K562 (cell line): ENCODE measurements at regions not wholly inside any gene's neighbourhood (a gene's known extent, or its start where the extent isn't known, plus 50 kb on each side); places are given as distances from the start of the nearest gene placed in this dataset.

ENCODE experiments used
- EGR1 ChIP-seq: fragments of 450-650 bp; conservative IDR thresholded peaks from 2 replicates; pipeline ENCODE4 v1.6.1; 2017; ENCODE audit warnings: mild to moderate bottlenecking
- FOXA3 ChIP-seq, 2 experiments: fragments of 450-650 bp in 1 of 2; sonication (generic) in 1 of 2; formaldehyde crosslinking; IDR thresholded peaks in 1 of 2; conservative IDR thresholded peaks in 1 of 2; 2 replicates each; pipeline versions ENCODE4 v1.4.0 to v1.8.0; 2020 to 2022; ENCODE audit warnings: mild to moderate bottlenecking in 2 of 2, missing genetic modification reagents in 1 of 2
- FOXK2 ChIP-seq, 2 experiments: fragments of 450-650 bp; IDR thresholded peaks in 1 of 2; conservative IDR thresholded peaks in 1 of 2; 2 replicates each; pipeline ENCODE4 v1.6.1; 2016; ENCODE audit warnings: low read depth in 2 of 2, mild to moderate bottlenecking in 1 of 2
- GATAD2A ChIP-seq: fragments of 450-650 bp; IDR thresholded peaks from 2 replicates; pipeline ENCODE4 v1.6.1; 2017
- HBP1 ChIP-seq: fragments of 450-650 bp; formaldehyde crosslinking; IDR thresholded peaks from 2 replicates; pipeline ENCODE4 v1.4.0; 2022; ENCODE audit warnings: missing genetic modification characterization
- HSF4 ChIP-seq: fragments of 250-450 bp; sonication (Bioruptor Pico); IDR thresholded peaks from 2 replicates; pipeline ENCODE4 v2.1.2; 2022; ENCODE audit warnings: mild to moderate bottlenecking, moderate library complexity, borderline replicate concordance
- KHSRP ChIP-seq: fragments of 450-650 bp; IDR thresholded peaks from 2 replicates; pipeline ENCODE4 v1.6.1; 2017
- NCOA4 ChIP-seq: fragments of 450-650 bp; IDR thresholded peaks from 2 replicates; pipeline ENCODE4 v1.6.1; 2018; ENCODE audit warnings: mild to moderate bottlenecking; ENCODE audit not compliant: partially characterized antibody
- NCOA6 ChIP-seq: fragments of 450-650 bp; IDR thresholded peaks from 2 replicates; pipeline ENCODE4 v1.6.1; 2017; ENCODE audit warnings: mild to moderate bottlenecking
- NRF1 ChIP-seq, 2 experiments: fragments of 450-650 bp; IDR thresholded peaks in 1 of 2; conservative IDR thresholded peaks in 1 of 2; 2 replicates each; pipeline ENCODE4 v1.6.1; 2014; ENCODE audit warnings: mild to moderate bottlenecking in 2 of 2
- PHTF2 ChIP-seq: fragments of 250-450 bp; sonication (Bioruptor Pico); IDR thresholded peaks from 2 replicates; pipeline ENCODE4 v1.5.0; 2021; ENCODE audit warnings: mild to moderate bottlenecking
- PML ChIP-seq: IDR thresholded peaks from 2 replicates; pipeline ENCODE4 v1.6.1; 2012; ENCODE audit warnings: low read length, inconsistent platforms
- RBM39 ChIP-seq: fragments of 200-400 bp; formaldehyde crosslinking; optimal IDR thresholded peaks from 2 replicates; pipeline ENCODE3; 2018; ENCODE audit warnings: low read depth, low read length
- SNIP1 ChIP-seq: fragments of 450-650 bp; IDR thresholded peaks from 2 replicates; pipeline ENCODE4 v1.7.1; 2017; ENCODE audit warnings: low read depth, mild to moderate bottlenecking
- TAF1 ChIP-seq: IDR thresholded peaks from 2 replicates; pipeline ENCODE4 v1.6.1; 2011; ENCODE audit warnings: mild to moderate bottlenecking, low read length, moderate library complexity; ENCODE audit not compliant: insufficient read depth, control insufficient read depth, severe bottlenecking; ENCODE audit errors: extremely low read depth
- THAP7 ChIP-seq: fragments of 250-450 bp; sonication (Bioruptor Pico); IDR thresholded peaks from 2 replicates; pipeline ENCODE4 v1.5.0; 2021
- THRB ChIP-seq: fragments of 450-650 bp; formaldehyde crosslinking; conservative IDR thresholded peaks from 2 replicates; pipeline ENCODE4 v1.4.0; 2022; ENCODE audit warnings: mild to moderate bottlenecking, missing genetic modification characterization
- TRIM25 ChIP-seq: fragments of 450-650 bp; IDR thresholded peaks from 2 replicates; pipeline ENCODE4 v1.7.0; 2016; ENCODE audit warnings: borderline replicate concordance
- U2AF1 ChIP-seq: fragments of 200-400 bp; formaldehyde crosslinking; optimal IDR thresholded peaks from 2 replicates; pipeline ENCODE3; 2017; ENCODE audit warnings: mild to moderate bottlenecking, low read depth, low read length, moderate library complexity
- U2AF2 ChIP-seq: fragments of 200-400 bp; formaldehyde crosslinking; optimal IDR thresholded peaks from 2 replicates; pipeline ENCODE3; 2017; ENCODE audit warnings: low read depth, mild to moderate bottlenecking, low read length
- ZBTB43 ChIP-seq: sonication (generic); formaldehyde crosslinking; IDR thresholded peaks from 2 replicates; pipeline ENCODE4 v1.8.0; 2023; ENCODE audit warnings: mild to moderate bottlenecking, missing genetic modification reagents
- ZNF146 ChIP-seq: IDR thresholded peaks from one replicate; pipeline ENCODE4 v1.6.1; 2018; ENCODE audit warnings: missing compliant biosample characterization; ENCODE audit not compliant: unreplicated experiment
- ZNF764 ChIP-seq: fragments of 250-450 bp; sonication (Bioruptor Pico); IDR thresholded peaks from 2 replicates; pipeline ENCODE4 v1.4.0; 2020; ENCODE audit warnings: low read depth, mild to moderate bottlenecking, moderate library complexity
- ZNF780A ChIP-seq: fragments of 250-450 bp; sonication (Bioruptor Pico); IDR thresholded peaks from 2 replicates; pipeline ENCODE4 v1.5.0; 2021; ENCODE audit warnings: mild to moderate bottlenecking

- TF ChIP-seq GATAD2A: no peak
- TF ChIP-seq NRF1 (conservative IDR thresholded peaks at IDR 0.05 in 1 of 2, IDR thresholded peaks at IDR 0.05 in 1 of 2): no peak
- TF ChIP-seq TAF1: no peak
- no peak for TF ChIP-seq SNIP1
- TF ChIP-seq HSF4: no peak
- TF ChIP-seq NCOA4: no peak
- no peak for TF ChIP-seq ZNF764
- no peak for TF ChIP-seq THAP7 (CRISPR knock-in tag)
- no peak for TF ChIP-seq NCOA6
- no peak; the same call in 1 of the 2 replicates for TF ChIP-seq KHSRP
- TF ChIP-seq TRIM25: no peak
- no peak for TF ChIP-seq ZNF146 (CRISPR knock-in tag)
- no peak for TF ChIP-seq PHTF2
- TF ChIP-seq U2AF2: no peak
- TF ChIP-seq FOXK2 (conservative IDR thresholded peaks at IDR 0.05 in 1 of 2, IDR thresholded peaks at IDR 0.05 in 1 of 2; ENCODE audit: low read depth in 2 of 2): no peak
- no peak for TF ChIP-seq THRB
- no peak for TF ChIP-seq EGR1
- no peak for TF ChIP-seq ZNF780A (CRISPR knock-in tag)
- TF ChIP-seq PML: peak; percentile 96
- peak in 1 of 2 experiments; percentile 52; a peak in 1 of 4 replicates for TF ChIP-seq FOXA3 (CRISPR knock-in tag; conservative IDR thresholded peaks at IDR 0.05 in 1 of 2, IDR thresholded peaks at IDR 0.05 in 1 of 2)
- no peak for TF ChIP-seq RBM39
- TF ChIP-seq U2AF1: no peak
- TF ChIP-seq HBP1 (CRISPR knock-in tag): no peak
- TF ChIP-seq ZBTB43 (CRISPR knock-in tag): 0 out of 2 replicates have a peak, but pooled peaks have one; percentile 24
Observed at GRCh38 chr7:117941138-117941810, 68.0 kb upstream of the CTTNBP2 start (continued).
